ENCODE measurements at regions not wholly inside any gene's neighbourhood (a gene's known extent, or its start where the extent isn't known, plus 50 kb on each side); places are given as distances from the start of the nearest gene placed in this dataset.

GRCh38 chr5:61815339-61815738 lies 483.3 kb downstream of the ZSWIM6 start:
- TF ChIP-seq CTCF (IDR thresholded peaks at IDR 0.05), result no peak
- TF ChIP-seq POLR2AphosphoS5 (IDR thresholded peaks at IDR 0.05), result no peak
